GM18505 (cell line): ENCODE measurements at regions not wholly inside any gene's neighbourhood (a gene's known extent, or its start where the extent isn't known, plus 50 kb on each side); places are given as distances from the start of the nearest gene placed in this dataset.

Experiments
- ATAC-seq: cut with Tn5 transposase; IDR thresholded peaks from one replicate; pipeline ENCODE4 v1.9.1; 2021; ENCODE audit not compliant: unreplicated experiment
- POLR2A ChIP-seq: IDR thresholded peaks from 4 replicates; pipeline ENCODE4 v1.6.1; 2011; ENCODE audit warnings: borderline replicate concordance; ENCODE audit not compliant: insufficient read depth, insufficient read length; ENCODE audit errors: extremely low read depth

- ATAC-seq = no peak
- TF ChIP-seq POLR2A = no peak
Observed at GRCh38 chr13:40442826-40443225, 223.6 kb downstream of the FOXO1 start.

- ATAC-seq = no peak
- TF ChIP-seq POLR2A = no peak
Observed at GRCh38 chr13:40444241-40444640, 222.2 kb downstream of the FOXO1 start.

GRCh38 chr13:40445557-40445990 lies 220.9 kb downstream of the FOXO1 start:
- TF ChIP-seq POLR2A = no peak
- peak; percentile 99 for ATAC-seq

- no peak for ATAC-seq
Observed at GRCh38 chr13:40446365-40446764, 220.1 kb downstream of the FOXO1 start.

GRCh38 chr13:40447857-40448256 lies 218.6 kb downstream of the FOXO1 start:
- no peak for ATAC-seq

More at GRCh38 chr13:40446365-40446764, 220.1 kb downstream of the FOXO1 start:
- TF ChIP-seq POLR2A = no peak

GRCh38 chr13:40452038-40452666 lies 214.3 kb downstream of the FOXO1 start:
- TF ChIP-seq POLR2A = no peak
- ATAC-seq = no peak

More at GRCh38 chr13:40447857-40448256, 218.6 kb downstream of the FOXO1 start:
- TF ChIP-seq POLR2A = no peak

- ATAC-seq = no peak
Observed at GRCh38 chr13:40452741-40453334, 213.6 kb downstream of the FOXO1 start.

GRCh38 chr13:40453351-40454021 lies 213.0 kb downstream of the FOXO1 start:
- no peak for TF ChIP-seq POLR2A
- no peak for ATAC-seq

More at GRCh38 chr13:40452741-40453334, 213.6 kb downstream of the FOXO1 start:
- TF ChIP-seq POLR2A = no peak

GRCh38 chr13:40456397-40456953 lies 210.0 kb downstream of the FOXO1 start:
- no peak for ATAC-seq
- no peak for TF ChIP-seq POLR2A

GRCh38 chr13:40456979-40457553 lies 209.4 kb downstream of the FOXO1 start:
- TF ChIP-seq POLR2A = no peak
- no peak for ATAC-seq

GRCh38 chr13:40457929-40458719 lies 208.3 kb downstream of the FOXO1 start:
- TF ChIP-seq POLR2A = no peak
- no peak for ATAC-seq

GRCh38 chr13:40458720-40458990 lies 207.8 kb downstream of the FOXO1 start:
- no peak for ATAC-seq
- no peak for TF ChIP-seq POLR2A

- ATAC-seq = no peak
- TF ChIP-seq POLR2A = no peak
Observed at GRCh38 chr13:40460116-40460515, 206.3 kb downstream of the FOXO1 start.
